22Rv1 (cell line): ENCODE measurements at regions not wholly inside any gene's neighbourhood (a gene's known extent, or its start where the extent isn't known, plus 50 kb on each side); places are given as distances from the start of the nearest gene placed in this dataset.

Source experiments
- H3K27ac ChIP-seq: fragments of 450-650 bp; 2 replicates; pipeline ENCODE4 v1.5.1; 2017
- ZFX ChIP-seq: fragments of 450-650 bp; IDR thresholded peaks from 2 replicates; pipeline ENCODE4 v1.6.1; 2017; ENCODE audit warnings: antibody characterized with exemption, borderline replicate concordance
- TF ChIP-seq, protein P1 (sequence below): fragments of 450-650 bp; IDR thresholded peaks from 2 replicates; pipeline ENCODE4 v1.5.1; 2017; ENCODE audit warnings: mild to moderate bottlenecking

DNA sequence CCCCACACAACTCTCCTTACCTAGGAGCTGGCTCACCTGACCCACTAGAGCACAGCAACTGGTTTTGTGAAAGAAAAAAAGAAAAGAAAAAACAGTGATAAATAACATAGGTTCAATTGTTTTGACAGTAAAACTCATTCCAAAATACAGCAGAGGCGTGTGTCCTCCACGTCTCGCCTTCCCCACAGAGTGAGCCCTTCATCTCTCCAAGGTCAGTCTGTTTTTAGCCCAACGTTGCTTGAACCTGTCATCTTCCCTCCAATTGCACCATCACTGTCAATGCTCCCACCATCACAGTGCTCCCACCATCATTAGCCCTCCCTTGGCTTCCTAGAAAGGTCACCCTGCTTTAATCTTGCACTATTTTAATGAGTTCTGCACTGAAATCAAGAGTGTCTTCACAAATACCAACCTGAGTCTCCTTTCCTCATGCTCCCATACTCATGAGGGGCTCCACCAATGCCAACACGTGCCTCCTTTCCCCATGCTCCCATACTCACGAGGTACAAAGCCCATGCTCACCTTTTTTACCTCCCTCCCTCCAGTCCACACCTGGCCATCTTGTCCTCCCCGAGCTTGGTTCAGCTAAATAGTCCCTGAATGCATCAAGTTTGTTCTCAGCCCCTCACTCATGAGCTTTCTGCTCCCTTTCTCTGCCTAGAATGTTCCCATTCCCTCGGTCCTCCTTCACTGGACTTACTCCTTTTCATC lies 103.7 kb downstream of the IRS2 start:
- no peak overlapping the region for H3K27ac ChIP-seq
- TF ChIP-seq, protein P1, sequence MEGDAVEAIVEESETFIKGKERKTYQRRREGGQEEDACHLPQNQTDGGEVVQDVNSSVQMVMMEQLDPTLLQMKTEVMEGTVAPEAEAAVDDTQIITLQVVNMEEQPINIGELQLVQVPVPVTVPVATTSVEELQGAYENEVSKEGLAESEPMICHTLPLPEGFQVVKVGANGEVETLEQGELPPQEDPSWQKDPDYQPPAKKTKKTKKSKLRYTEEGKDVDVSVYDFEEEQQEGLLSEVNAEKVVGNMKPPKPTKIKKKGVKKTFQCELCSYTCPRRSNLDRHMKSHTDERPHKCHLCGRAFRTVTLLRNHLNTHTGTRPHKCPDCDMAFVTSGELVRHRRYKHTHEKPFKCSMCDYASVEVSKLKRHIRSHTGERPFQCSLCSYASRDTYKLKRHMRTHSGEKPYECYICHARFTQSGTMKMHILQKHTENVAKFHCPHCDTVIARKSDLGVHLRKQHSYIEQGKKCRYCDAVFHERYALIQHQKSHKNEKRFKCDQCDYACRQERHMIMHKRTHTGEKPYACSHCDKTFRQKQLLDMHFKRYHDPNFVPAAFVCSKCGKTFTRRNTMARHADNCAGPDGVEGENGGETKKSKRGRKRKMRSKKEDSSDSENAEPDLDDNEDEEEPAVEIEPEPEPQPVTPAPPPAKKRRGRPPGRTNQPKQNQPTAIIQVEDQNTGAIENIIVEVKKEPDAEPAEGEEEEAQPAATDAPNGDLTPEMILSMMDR: no peak
- no peak for TF ChIP-seq ZFX

GRCh38 chr13:109680930-109681329 lies 105.5 kb downstream of the IRS2 start:
- H3K27ac ChIP-seq: no peak overlapping the region
- TF ChIP-seq, protein P1: no peak
- TF ChIP-seq ZFX: no peak

DNA sequence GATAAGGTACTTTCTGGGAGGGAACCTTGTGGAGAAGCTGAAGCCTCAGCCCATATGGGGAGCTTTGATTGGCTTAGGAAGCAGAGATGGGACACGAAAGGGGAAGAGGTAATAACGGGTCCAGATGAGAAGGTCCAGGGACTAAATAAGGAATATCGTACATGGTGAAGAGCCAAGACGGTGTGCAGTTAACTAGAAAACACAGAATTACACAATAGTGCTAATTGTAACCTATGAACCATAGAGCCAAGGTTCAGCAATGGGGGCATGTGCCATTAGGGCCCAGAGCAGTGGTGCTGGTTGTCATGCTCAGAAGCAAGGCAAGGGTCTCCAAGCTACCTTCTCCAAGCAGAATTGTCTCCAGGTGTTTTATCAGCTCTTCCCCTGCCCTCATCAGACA lies 106.1 kb downstream of the IRS2 start:
- no peak overlapping the region for H3K27ac ChIP-seq
- no peak for TF ChIP-seq ZFX

DNA sequence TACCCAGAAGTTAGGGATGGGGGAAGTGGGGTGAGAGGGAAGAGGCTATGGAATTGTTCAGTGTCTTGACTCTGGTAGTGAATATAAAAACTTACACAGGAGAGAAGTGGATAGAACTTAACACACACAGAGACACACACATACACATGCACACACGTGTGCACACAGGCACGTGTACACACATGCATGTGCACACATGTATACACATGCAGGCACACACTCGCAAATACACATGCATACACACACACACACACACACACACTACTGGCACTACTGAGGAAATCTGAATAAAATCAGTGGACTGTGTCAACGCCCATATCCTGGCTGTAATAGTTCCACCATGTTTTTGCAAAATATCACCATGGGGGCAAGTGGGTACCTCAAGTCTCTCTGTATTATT lies 107.9 kb downstream of the IRS2 start:
- TF ChIP-seq, protein P1: no peak
- TF ChIP-seq ZFX: no peak
- no peak overlapping the region for H3K27ac ChIP-seq

DNA sequence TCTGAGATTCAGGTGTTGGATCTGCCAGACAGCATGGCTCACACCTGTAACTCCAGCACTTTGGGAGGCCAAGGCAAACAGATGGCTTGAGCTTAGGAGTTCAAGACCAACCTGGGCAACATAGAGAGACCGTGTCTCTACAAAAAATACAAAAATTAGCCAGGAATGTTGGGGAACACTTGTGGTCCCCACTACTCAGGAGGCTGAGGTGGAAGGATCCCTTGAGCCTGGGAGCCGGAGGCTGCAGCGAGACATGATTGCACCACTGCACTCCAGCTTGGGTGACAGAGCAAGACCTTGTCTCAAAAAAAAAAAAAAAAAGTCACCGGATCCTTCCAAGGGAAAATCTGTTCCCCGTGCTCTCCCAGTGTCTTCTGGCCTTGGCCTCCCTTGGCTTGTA lies 109.2 kb downstream of the IRS2 start:
- no peak overlapping the region for H3K27ac ChIP-seq
- no peak for TF ChIP-seq ZFX
- TF ChIP-seq, protein P1: no peak

- no peak overlapping the region for H3K27ac ChIP-seq
- TF ChIP-seq, protein P1: no peak
- no peak for TF ChIP-seq ZFX
These were observed 112.9 kb downstream of the IRS2 start for GRCh38 chr13:109673477-109673876.

- H3K27ac ChIP-seq: no peak overlapping the region
- no peak for TF ChIP-seq ZFX
- TF ChIP-seq, protein P1: no peak
These were observed 113.8 kb downstream of the IRS2 start for GRCh38 chr13:109672545-109672944.

DNA sequence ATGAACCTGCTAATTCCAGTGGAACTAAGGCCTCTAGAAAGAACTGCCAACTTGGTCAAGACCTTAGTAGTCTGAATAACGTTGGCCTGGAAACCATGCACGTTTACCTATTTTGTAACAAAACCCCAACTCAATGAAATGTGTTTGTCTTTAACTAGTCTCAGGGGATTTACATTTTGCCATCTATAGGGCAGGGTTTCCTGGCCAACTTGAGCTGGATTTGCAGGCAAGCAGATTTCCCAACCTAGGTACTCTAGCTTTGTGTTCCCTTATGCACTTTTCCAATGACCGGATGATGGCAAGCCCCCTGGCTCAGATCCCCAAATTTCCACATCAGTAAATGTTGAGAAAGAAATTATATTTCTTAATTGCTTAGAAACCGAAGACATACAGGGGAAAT lies 114.5 kb downstream of the IRS2 start:
- no peak overlapping the region for H3K27ac ChIP-seq
- TF ChIP-seq ZFX: no peak
- TF ChIP-seq, protein P1: no peak
